Dendritic cell treated with granulocyte-macrophage colony-stimulating factor and Interleukin-4, amounts not matched to agents 40 ng/mL and 50 ng/mL, for 4 days (primary cell): ENCODE measurements at regions not wholly inside any gene's neighbourhood (a gene's known extent, or its start where the extent isn't known, plus 50 kb on each side); places are given as distances from the start of the nearest gene placed in this dataset.

Experiments
- H3K27ac Mint-ChIP-seq: one replicate; pipeline ENCODE4 v1.8.0; 2022; ENCODE audit warnings: mild to moderate bottlenecking, mixed read lengths
- H3K27me3 Mint-ChIP-seq: one replicate; pipeline ENCODE4 v1.8.0; 2022; ENCODE audit warnings: mild to moderate bottlenecking, mixed read lengths
- H3K36me3 Mint-ChIP-seq: one replicate; pipeline ENCODE4 v1.8.0; 2022; ENCODE audit warnings: low read depth, mixed read lengths
- H3K4me1 Mint-ChIP-seq: one replicate; pipeline ENCODE4 v1.8.0; 2022; ENCODE audit warnings: low read depth, mixed read lengths
- H3K4me3 Mint-ChIP-seq: one replicate; pipeline ENCODE4 v1.8.0; 2022; ENCODE audit warnings: mild to moderate bottlenecking, moderate library complexity, mixed read lengths
- H3K9me3 Mint-ChIP-seq: one replicate; pipeline ENCODE4 v1.8.0; 2022; ENCODE audit warnings: mixed read lengths
- intact Hi-C: fragments of 100-400 bp; cut with micrococcal nuclease; formaldehyde crosslinking; loops from one replicate; pipeline ENCODE4 v1.15.0; 2022

- H3K36me3 Mint-ChIP-seq: no peaks in the 10 kb centered on the region
- H3K4me3 Mint-ChIP-seq: no peak overlapping the region
- no peak overlapping the region for H3K27ac Mint-ChIP-seq
- intact Hi-C loops: no loop called here
- H3K4me1 Mint-ChIP-seq: peaks cover 17% of the 10 kb centered on the region
- no peaks in the 10 kb centered on the region for H3K9me3 Mint-ChIP-seq
- peaks cover 54% of the 10 kb centered on the region for H3K27me3 Mint-ChIP-seq
These were observed 229.9 kb downstream of the ACKR3 start for GRCh38 chr2:236799391-236800026.

- H3K27ac Mint-ChIP-seq: no peak overlapping the region
- intact Hi-C loops: no loop called here
- peaks cover 5% of the 10 kb centered on the region for H3K4me1 Mint-ChIP-seq
- no peak overlapping the region for H3K4me3 Mint-ChIP-seq
- H3K9me3 Mint-ChIP-seq: peaks cover 13% of the 10 kb centered on the region
- H3K27me3 Mint-ChIP-seq: peaks cover 44% of the 10 kb centered on the region
- no peaks in the 10 kb centered on the region for H3K36me3 Mint-ChIP-seq
These were observed 233.2 kb downstream of the ACKR3 start for GRCh38 chr2:236802862-236803261.

GRCh38 chr2:236803621-236804020 lies 234.0 kb downstream of the ACKR3 start:
- Mint-ChIP-seq H3K9me3 (peaks cover 19% of the 10 kb centered on the region), H3K36me3 (peaks cover 5% of the 10 kb centered on the region), H3K27ac (no peak overlapping the region), H3K4me1 (peaks cover 5% of the 10 kb centered on the region), H3K4me3 (no peak overlapping the region), H3K27me3 (peaks cover 42% of the 10 kb centered on the region)
- intact Hi-C loops: no loop called here

GRCh38 chr2:236805800-236806531 lies 236.3 kb downstream of the ACKR3 start:
- intact Hi-C loops: no loop called here
- H3K4me3 Mint-ChIP-seq: no peak overlapping the region
- H3K9me3 Mint-ChIP-seq: peaks cover 23% of the 10 kb centered on the region
- H3K27me3 Mint-ChIP-seq: peaks cover 38% of the 10 kb centered on the region
- no peaks in the 10 kb centered on the region for H3K4me1 Mint-ChIP-seq
- peaks cover 8% of the 10 kb centered on the region for H3K36me3 Mint-ChIP-seq
- H3K27ac Mint-ChIP-seq: no peak overlapping the region

GRCh38 chr2:236809716-236810115 lies 240.1 kb downstream of the ACKR3 start:
- no peaks in the 10 kb centered on the region for H3K4me1 Mint-ChIP-seq
- no peak overlapping the region for H3K27ac Mint-ChIP-seq
- H3K9me3 Mint-ChIP-seq: peaks cover 23% of the 10 kb centered on the region
- no peak overlapping the region for H3K4me3 Mint-ChIP-seq
- intact Hi-C loops: no loop called here
- peaks cover 8% of the 10 kb centered on the region for H3K36me3 Mint-ChIP-seq
- peaks cover 27% of the 10 kb centered on the region for H3K27me3 Mint-ChIP-seq

- H3K36me3 Mint-ChIP-seq: peaks cover 8% of the 10 kb centered on the region
- no peak overlapping the region for H3K27ac Mint-ChIP-seq
- no peak overlapping the region for H3K4me3 Mint-ChIP-seq
- peaks cover 30% of the 10 kb centered on the region for H3K27me3 Mint-ChIP-seq
- H3K4me1 Mint-ChIP-seq: no peaks in the 10 kb centered on the region
- peaks cover 19% of the 10 kb centered on the region for H3K9me3 Mint-ChIP-seq
- intact Hi-C loops: no loop called here
These were observed 241.5 kb downstream of the ACKR3 start for GRCh38 chr2:236811062-236811656.

- Mint-ChIP-seq H3K27me3 (peaks cover 44% of the 10 kb centered on the region), H3K4me1 (no peaks in the 10 kb centered on the region), H3K36me3 (peaks cover 2% of the 10 kb centered on the region), H3K4me3 (no peak overlapping the region), H3K27ac (no peak overlapping the region), H3K9me3 (peaks cover 3% of the 10 kb centered on the region)
- intact Hi-C loops: no loop called here
These were observed 244.1 kb downstream of the ACKR3 start for GRCh38 chr2:236813766-236814165.

- no peaks in the 10 kb centered on the region for H3K36me3 Mint-ChIP-seq
- no peak overlapping the region for H3K27ac Mint-ChIP-seq
- H3K9me3 Mint-ChIP-seq: no peaks in the 10 kb centered on the region
- no peak overlapping the region for H3K4me3 Mint-ChIP-seq
- peaks cover 50% of the 10 kb centered on the region for H3K27me3 Mint-ChIP-seq
- H3K4me1 Mint-ChIP-seq: no peaks in the 10 kb centered on the region
- intact Hi-C loops: no loop called here
These were observed 245.0 kb downstream of the ACKR3 start for GRCh38 chr2:236814593-236814992.

- Mint-ChIP-seq H3K36me3 (no peaks in the 10 kb centered on the region), H3K27me3 (peaks cover 56% of the 10 kb centered on the region), H3K4me3 (no peak overlapping the region), H3K9me3 (peaks cover 2% of the 10 kb centered on the region), H3K27ac (no peak overlapping the region), H3K4me1 (no peaks in the 10 kb centered on the region)
- intact Hi-C loops: no loop called here
These were observed 246.1 kb downstream of the ACKR3 start for GRCh38 chr2:236815746-236816145.

GRCh38 chr2:236816197-236817170 lies 246.9 kb downstream of the ACKR3 start:
- H3K4me3 Mint-ChIP-seq: no peak overlapping the region
- intact Hi-C loops: no loop called here

GRCh38 chr2:236818281-236819045 lies 248.8 kb downstream of the ACKR3 start:
- Mint-ChIP-seq H3K4me3 (no peak overlapping the region), H3K9me3 (peaks cover 20% of the 10 kb centered on the region), H3K27ac (no peak overlapping the region), H3K36me3 (no peaks in the 10 kb centered on the region), H3K4me1 (no peaks in the 10 kb centered on the region), H3K27me3 (peaks cover 61% of the 10 kb centered on the region)
- intact Hi-C loops: no loop called here

More at GRCh38 chr2:236816197-236817170, 246.9 kb downstream of the ACKR3 start:
- Mint-ChIP-seq H3K4me1 (no peaks in the 10 kb centered on the region), H3K27ac (no peak overlapping the region), H3K27me3 (peaks cover 62% of the 10 kb centered on the region), H3K36me3 (no peaks in the 10 kb centered on the region), H3K9me3 (peaks cover 9% of the 10 kb centered on the region)

GRCh38 chr2:236819275-236820002 lies 249.8 kb downstream of the ACKR3 start:
- Mint-ChIP-seq H3K36me3 (no peaks in the 10 kb centered on the region), H3K27ac (no peak overlapping the region), H3K27me3 (peaks cover 53% of the 10 kb centered on the region), H3K4me3 (no peak overlapping the region), H3K9me3 (peaks cover 20% of the 10 kb centered on the region), H3K4me1 (no peaks in the 10 kb centered on the region)
- intact Hi-C loops: no loop called here
